Activated T-helper 17 cell treated with anti-CD3 and anti-CD28 coated beads, Interleukin-2, amount 50 U/mL, for 72 hours (primary cell): ENCODE measurements at regions not wholly inside any gene's neighbourhood (a gene's known extent, or its start where the extent isn't known, plus 50 kb on each side); places are given as distances from the start of the nearest gene placed in this dataset.

Experiments
- ATAC-seq: fragments of 150-1000 bp; cut with Tn5 transposase; replicated peaks from 2 replicates; pipeline ENCODE4 v1.10.0; 2021; ENCODE audit warnings: mild to moderate bottlenecking, moderate library complexity
- H3K27ac Mint-ChIP-seq: one replicate; pipeline ENCODE4 v1.8.0; 2022; ENCODE audit warnings: mixed read lengths
- H3K27me3 Mint-ChIP-seq: one replicate; pipeline ENCODE4 v1.8.0; 2022; ENCODE audit warnings: mixed read lengths
- H3K36me3 Mint-ChIP-seq: one replicate; pipeline ENCODE4 v1.8.0; 2022; ENCODE audit warnings: low read depth, mild to moderate bottlenecking, mixed read lengths
- H3K4me1 Mint-ChIP-seq: one replicate; pipeline ENCODE4 v1.8.0; 2022; ENCODE audit warnings: mixed read lengths
- H3K4me3 Mint-ChIP-seq: one replicate; pipeline ENCODE4 v1.8.0; 2022; ENCODE audit warnings: mild to moderate bottlenecking, mixed read lengths
- H3K9me3 Mint-ChIP-seq: one replicate; pipeline ENCODE4 v1.8.0; 2022; ENCODE audit warnings: mixed read lengths

- ATAC-seq = no peak
- H3K27me3 Mint-ChIP-seq = peaks cover 7% of the 10 kb centered on the region
- H3K27ac Mint-ChIP-seq = no peak overlapping the region
- H3K4me3 Mint-ChIP-seq = no peak overlapping the region
- H3K36me3 Mint-ChIP-seq = no peaks in the 10 kb centered on the region
- no peaks in the 10 kb centered on the region for H3K9me3 Mint-ChIP-seq
- H3K4me1 Mint-ChIP-seq = no peaks in the 10 kb centered on the region
Measured at GRCh38 chr17:13212860-13213259, 195.0 kb upstream of the ELAC2 start.

- Mint-ChIP-seq H3K27ac (no peak overlapping the region), H3K4me3 (no peak overlapping the region), H3K9me3 (no peaks in the 10 kb centered on the region), H3K4me1 (no peaks in the 10 kb centered on the region), H3K36me3 (no peaks in the 10 kb centered on the region), H3K27me3 (peaks cover 10% of the 10 kb centered on the region)
- no peak for ATAC-seq
Measured at GRCh38 chr17:13209081-13209480, 191.3 kb upstream of the ELAC2 start.

GRCh38 chr17:13204607-13205237, 186.9 kb upstream of the ELAC2 start:
- no peak overlapping the region for H3K4me3 Mint-ChIP-seq
- H3K9me3 Mint-ChIP-seq = peaks cover 2% of the 10 kb centered on the region
- H3K36me3 Mint-ChIP-seq = no peaks in the 10 kb centered on the region
- H3K4me1 Mint-ChIP-seq = no peaks in the 10 kb centered on the region
- ATAC-seq = no peak
- peaks cover 14% of the 10 kb centered on the region for H3K27me3 Mint-ChIP-seq
- H3K27ac Mint-ChIP-seq = no peak overlapping the region

GRCh38 chr17:13202835-13203234, 185.0 kb upstream of the ELAC2 start:
- peaks cover 16% of the 10 kb centered on the region for H3K27me3 Mint-ChIP-seq
- no peak overlapping the region for H3K27ac Mint-ChIP-seq
- no peaks in the 10 kb centered on the region for H3K4me1 Mint-ChIP-seq
- H3K36me3 Mint-ChIP-seq = no peaks in the 10 kb centered on the region
- H3K4me3 Mint-ChIP-seq = no peak overlapping the region
- H3K9me3 Mint-ChIP-seq = peaks cover 7% of the 10 kb centered on the region
- ATAC-seq = no peak

GRCh38 chr17:13200671-13201070, 182.8 kb upstream of the ELAC2 start:
- Mint-ChIP-seq H3K4me1 (no peaks in the 10 kb centered on the region), H3K4me3 (no peak overlapping the region), H3K27ac (no peak overlapping the region), H3K9me3 (peaks cover 10% of the 10 kb centered on the region), H3K36me3 (no peaks in the 10 kb centered on the region), H3K27me3 (peaks cover 21% of the 10 kb centered on the region)
- ATAC-seq = no peak

- Mint-ChIP-seq H3K9me3 (peaks cover 10% of the 10 kb centered on the region), H3K27ac (no peak overlapping the region), H3K36me3 (no peaks in the 10 kb centered on the region), H3K27me3 (peaks cover 21% of the 10 kb centered on the region), H3K4me1 (no peaks in the 10 kb centered on the region), H3K4me3 (no peak overlapping the region)
- no peak for ATAC-seq
Measured at GRCh38 chr17:13199425-13199824, 181.6 kb upstream of the ELAC2 start.

- Mint-ChIP-seq H3K4me3 (no peak overlapping the region), H3K27ac (no peak overlapping the region), H3K4me1 (no peaks in the 10 kb centered on the region), H3K27me3 (peaks cover 21% of the 10 kb centered on the region), H3K36me3 (no peaks in the 10 kb centered on the region), H3K9me3 (peaks cover 10% of the 10 kb centered on the region)
- ATAC-seq = no peak
Measured at GRCh38 chr17:13197586-13197985, 179.8 kb upstream of the ELAC2 start.

GRCh38 chr17:13194887-13195286, 177.1 kb upstream of the ELAC2 start:
- no peak for ATAC-seq
- Mint-ChIP-seq H3K4me1 (no peaks in the 10 kb centered on the region), H3K36me3 (no peaks in the 10 kb centered on the region), H3K27me3 (peaks cover 15% of the 10 kb centered on the region), H3K9me3 (peaks cover 15% of the 10 kb centered on the region), H3K27ac (no peak overlapping the region), H3K4me3 (no peak overlapping the region)

- ATAC-seq = no peak
- Mint-ChIP-seq H3K27ac (no peak overlapping the region), H3K36me3 (no peaks in the 10 kb centered on the region), H3K9me3 (no peaks in the 10 kb centered on the region), H3K4me1 (no peaks in the 10 kb centered on the region), H3K27me3 (peaks cover 9% of the 10 kb centered on the region), H3K4me3 (no peak overlapping the region)
Measured at GRCh38 chr17:13182854-13183253, 165.0 kb upstream of the ELAC2 start.

GRCh38 chr17:13182450-13182849, 164.6 kb upstream of the ELAC2 start:
- Mint-ChIP-seq H3K27ac (no peak overlapping the region), H3K27me3 (peaks cover 9% of the 10 kb centered on the region), H3K36me3 (no peaks in the 10 kb centered on the region), H3K4me1 (no peaks in the 10 kb centered on the region), H3K9me3 (no peaks in the 10 kb centered on the region), H3K4me3 (no peak overlapping the region)
- ATAC-seq = no peak

- Mint-ChIP-seq H3K9me3 (no peaks in the 10 kb centered on the region), H3K36me3 (no peaks in the 10 kb centered on the region), H3K27ac (no peak overlapping the region), H3K4me3 (no peak overlapping the region), H3K4me1 (no peaks in the 10 kb centered on the region), H3K27me3 (peaks cover 5% of the 10 kb centered on the region)
- no peak for ATAC-seq
Measured at GRCh38 chr17:13181683-13182082, 163.9 kb upstream of the ELAC2 start.

- Mint-ChIP-seq H3K36me3 (no peaks in the 10 kb centered on the region), H3K4me3 (no peak overlapping the region), H3K4me1 (no peaks in the 10 kb centered on the region), H3K27me3 (peaks cover 8% of the 10 kb centered on the region), H3K9me3 (peaks cover 5% of the 10 kb centered on the region), H3K27ac (no peak overlapping the region)
- ATAC-seq = no peak
Measured at GRCh38 chr17:13176436-13176835, 158.6 kb upstream of the ELAC2 start.

- Mint-ChIP-seq H3K9me3 (peaks cover 8% of the 10 kb centered on the region), H3K36me3 (no peaks in the 10 kb centered on the region), H3K4me3 (no peak overlapping the region), H3K4me1 (no peaks in the 10 kb centered on the region), H3K27ac (no peak overlapping the region), H3K27me3 (peaks cover 3% of the 10 kb centered on the region)
- ATAC-seq = no peak
Measured at GRCh38 chr17:13171790-13172189, 154.0 kb upstream of the ELAC2 start.

- no peak overlapping the region for H3K27ac Mint-ChIP-seq
- peaks cover 3% of the 10 kb centered on the region for H3K9me3 Mint-ChIP-seq
- H3K4me3 Mint-ChIP-seq = no peak overlapping the region
- ATAC-seq = no peak
- no peaks in the 10 kb centered on the region for H3K36me3 Mint-ChIP-seq
- H3K4me1 Mint-ChIP-seq = no peaks in the 10 kb centered on the region
- peaks cover 11% of the 10 kb centered on the region for H3K27me3 Mint-ChIP-seq
Measured at GRCh38 chr17:13162361-13162760, 144.5 kb upstream of the ELAC2 start.

GRCh38 chr17:13160790-13161189, 143.0 kb upstream of the ELAC2 start:
- no peaks in the 10 kb centered on the region for H3K36me3 Mint-ChIP-seq

GRCh38 chr17:13160296-13160695, 142.5 kb upstream of the ELAC2 start:
- Mint-ChIP-seq H3K4me1 (no peaks in the 10 kb centered on the region), H3K27me3 (peaks cover 4% of the 10 kb centered on the region), H3K27ac (no peak overlapping the region), H3K36me3 (no peaks in the 10 kb centered on the region), H3K9me3 (no peaks in the 10 kb centered on the region), H3K4me3 (no peak overlapping the region)
- ATAC-seq = no peak

More at GRCh38 chr17:13160790-13161189, 143.0 kb upstream of the ELAC2 start:
- no peak for ATAC-seq
- no peak overlapping the region for H3K27ac Mint-ChIP-seq
- no peaks in the 10 kb centered on the region for H3K9me3 Mint-ChIP-seq
- H3K4me1 Mint-ChIP-seq = no peaks in the 10 kb centered on the region
- H3K27me3 Mint-ChIP-seq = peaks cover 4% of the 10 kb centered on the region
- no peak overlapping the region for H3K4me3 Mint-ChIP-seq
